ENCODE measurements at regions not wholly inside any gene's neighbourhood (a gene's known extent, or its start where the extent isn't known, plus 50 kb on each side); places are given as distances from the start of the nearest gene placed in this dataset.

GRCh38 chr2:166593403-166593802 lies 99.4 kb upstream of the SCN7A start:
- Histone ChIP-seq H3K36me3 (ENCODE audit: insufficient read depth, low read length) (no peaks in the 10 kb centered on the region), H3K9me3 (ENCODE audit: low read length) (no peaks in the 10 kb centered on the region), H3K9me2 (ENCODE audit: insufficient read depth, low read length) (no peaks in the 10 kb centered on the region), H3K4me2 (ENCODE audit: low read length) (no peak overlapping the region), H3K9ac (ENCODE audit: low read length) (no peak overlapping the region), H3K4me3 (ENCODE audit: low read length) (no peak overlapping the region), H3K79me2 (replicated peaks; ENCODE audit: insufficient read depth, low read length) (no peaks in the 10 kb centered on the region), H3K27ac (ENCODE audit: low read length) (no peak overlapping the region), H2AFZ (ENCODE audit: low read depth, low read length) (no peak overlapping the region), H3F3A (ENCODE audit: insufficient read depth, low read length, poor library complexity, severe bottlenecking) (no peaks in the 10 kb centered on the region), H4K20me1 (ENCODE audit: insufficient read depth) (no peaks in the 10 kb centered on the region), H3K27me3 (ENCODE audit: insufficient read depth, low read depth, low read length) (no peaks in the 10 kb centered on the region)
- no peak for TF ChIP-seq CTCF (IDR thresholded peaks at IDR 0.05; ENCODE audit: poor library complexity, severe bottlenecking)
- no peak for TF ChIP-seq MXI1 (conservative IDR thresholded peaks at IDR 0.05; ENCODE audit: poor library complexity, severe bottlenecking)
- TF ChIP-seq RAD21 (conservative IDR thresholded peaks at IDR 0.05) = no peak
- TF ChIP-seq POLR2AphosphoS5 (IDR thresholded peaks at IDR 0.05) = no peak

- no peak overlapping the region for H3K9ac ChIP-seq (ENCODE audit: low read length)
- H3K27me3 ChIP-seq (ENCODE audit: insufficient read depth, low read depth, low read length) = no peaks in the 10 kb centered on the region
- H3K9me3 ChIP-seq (ENCODE audit: low read length) = no peaks in the 10 kb centered on the region
- H2AFZ ChIP-seq (ENCODE audit: low read depth, low read length) = no peak overlapping the region
- no peak overlapping the region for H3K27ac ChIP-seq (ENCODE audit: low read length)
- no peaks in the 10 kb centered on the region for H4K20me1 ChIP-seq (ENCODE audit: insufficient read depth)
- no peak overlapping the region for H3K4me2 ChIP-seq (ENCODE audit: low read length)
- no peak overlapping the region for H3K4me3 ChIP-seq (ENCODE audit: low read length)
- no peaks in the 10 kb centered on the region for H3K36me3 ChIP-seq (ENCODE audit: insufficient read depth, low read length)
- H3F3A ChIP-seq (ENCODE audit: insufficient read depth, low read length, poor library complexity, severe bottlenecking) = no peaks in the 10 kb centered on the region
- no peak for TF ChIP-seq REST (IDR thresholded peaks at IDR 0.05; ENCODE audit: borderline replicate concordance)
- no peak for TF ChIP-seq SMC3 (conservative IDR thresholded peaks at IDR 0.05; ENCODE audit: poor library complexity)
- no peak for TF ChIP-seq TAF1 (IDR thresholded peaks at IDR 0.05; ENCODE audit: low read depth)
- no peak for TF ChIP-seq EP300 (conservative IDR thresholded peaks at IDR 0.05; ENCODE audit: poor library complexity, severe bottlenecking)
- no peak for TF ChIP-seq CTCF (IDR thresholded peaks at IDR 0.05; ENCODE audit: poor library complexity, severe bottlenecking)
- TF ChIP-seq POLR2AphosphoS5 (IDR thresholded peaks at IDR 0.05) = no peak
- TF ChIP-seq EZH2 (IDR thresholded peaks at IDR 0.05; ENCODE audit: borderline replicate concordance, insufficient read depth, low read length, poor library complexity, severe bottlenecking) = no peak
- TF ChIP-seq RAD21 (conservative IDR thresholded peaks at IDR 0.05) = no peak
- no peak for TF ChIP-seq MXI1 (conservative IDR thresholded peaks at IDR 0.05; ENCODE audit: poor library complexity, severe bottlenecking)
- H3K79me2 ChIP-seq (replicated peaks; ENCODE audit: insufficient read depth, low read length) = no peaks in the 10 kb centered on the region
- H3K9me2 ChIP-seq (ENCODE audit: insufficient read depth, low read length) = no peaks in the 10 kb centered on the region
Observed at GRCh38 chr2:166592750-166593149, 98.7 kb upstream of the SCN7A start.
